H1 (cell line): ENCODE measurements at regions not wholly inside any gene's neighbourhood (a gene's known extent, or its start where the extent isn't known, plus 50 kb on each side); places are given as distances from the start of the nearest gene placed in this dataset.

Experiments
- BACH1 ChIP-seq: IDR thresholded peaks from 2 replicates; pipeline ENCODE4 v1.6.1; 2012; ENCODE audit warnings: low read length, improper control_type of control experiment
- CTCF ChIP-seq, 3 experiments: IDR thresholded peaks; 1 replicate in 2 of 3; 2 replicates in 1 of 3; pipeline versions ENCODE4 v1.5.1 to v1.6.1; 2011; ENCODE audit warnings: low read length in 3 of 3, mild to moderate bottlenecking in 3 of 3, inconsistent platforms in 2 of 3, low read depth in 1 of 3, moderate library complexity in 1 of 3; ENCODE audit not compliant: insufficient read depth in 1 of 3; ENCODE audit errors: control extremely low read depth in 1 of 3
- EP300 ChIP-seq, 2 experiments: IDR thresholded peaks; 1 replicate in 1 of 2; 2 replicates in 1 of 2; pipeline ENCODE4 v1.6.1; 2011 to 2012; ENCODE audit warnings: low read depth in 2 of 2, low read length in 2 of 2, mild to moderate bottlenecking in 2 of 2, borderline replicate concordance in 1 of 2, inconsistent platforms in 1 of 2, moderate library complexity in 1 of 2
- JUN ChIP-seq: IDR thresholded peaks from 2 replicates; pipeline ENCODE4 v1.6.1; 2011; ENCODE audit warnings: low read depth, mild to moderate bottlenecking, improper control_type of control experiment, low read length
- POLR2A ChIP-seq, 2 experiments: IDR thresholded peaks; 1 replicate in 1 of 2; 2 replicates in 1 of 2; pipeline ENCODE4 v1.6.1; 2011; ENCODE audit warnings: low read depth in 2 of 2, low read length in 2 of 2, mild to moderate bottlenecking in 2 of 2; ENCODE audit errors: control extremely low read depth in 1 of 2
- SIN3A ChIP-seq, 2 experiments: IDR thresholded peaks in 1 of 2; conservative IDR thresholded peaks in 1 of 2; 2 replicates each; pipeline ENCODE4 v1.6.1; 2011 to 2012; ENCODE audit warnings: low read length in 2 of 2, improper control_type of control experiment in 1 of 2, low read depth in 1 of 2, mild to moderate bottlenecking in 1 of 2
- SIRT6 ChIP-seq: IDR thresholded peaks from one replicate; pipeline ENCODE4 v1.7.1; 2012; ENCODE audit warnings: low read length, inconsistent platforms

- no peak for TF ChIP-seq CTCF (IDR thresholded peaks at IDR 0.05; ENCODE audit: control extremely low read depth in 1 of 3, insufficient read depth in 1 of 3, low read depth in 1 of 3, low read length in 3 of 3)
- TF ChIP-seq SIRT6 = no peak
- no peak for TF ChIP-seq EP300 (IDR thresholded peaks at IDR 0.05; ENCODE audit: borderline replicate concordance in 1 of 2, low read depth in 2 of 2, low read length in 2 of 2)
- no peak for TF ChIP-seq BACH1
- TF ChIP-seq POLR2A (IDR thresholded peaks at IDR 0.05; ENCODE audit: control extremely low read depth in 1 of 2, low read depth in 2 of 2, low read length in 2 of 2) = no peak
- no peak for TF ChIP-seq SIN3A (conservative IDR thresholded peaks at IDR 0.05 in 1 of 2, IDR thresholded peaks at IDR 0.05 in 1 of 2; ENCODE audit: low read depth in 1 of 2, low read length in 2 of 2)
- TF ChIP-seq JUN = no peak
Observed at GRCh38 chr1:213679153-213679552, 308.6 kb upstream of the PROX1 start.
